Lung (tissue), 11 donors: ENCODE measurements at regions not wholly inside any gene's neighbourhood (a gene's known extent, or its start where the extent isn't known, plus 50 kb on each side); places are given as distances from the start of the nearest gene placed in this dataset.

Experiments used
- ATAC-seq: fragments of 200-7000 bp; cut with Tn5 transposase; one replicate; pipeline ENCODE4 v1.9.1; 2020; ENCODE audit warnings: moderate number of reproducible peaks; ENCODE audit not compliant: insufficient read depth, low FRiP score
- DNase-seq, 3 donors: peaks; one replicate each; pipeline ENCODE4 v3.0.0-alpha.2; 2013 to 2017
- H3K27ac ChIP-seq, 2 donors: one replicate each; pipeline ENCODE4 v1.5.1; 2013; ENCODE audit warnings: mild to moderate bottlenecking in 2 of 2, moderate library complexity in 2 of 2, control low read depth in 1 of 2, inconsistent platforms in 1 of 2, low read depth in 1 of 2, low read length in 1 of 2
- H3K27me3 ChIP-seq, 3 donors: one replicate each; pipeline ENCODE4 v1.5.1; 2013; ENCODE audit warnings: low read length in 2 of 3; ENCODE audit not compliant: control insufficient read depth in 3 of 3, insufficient read depth in 3 of 3
- H3K36me3 ChIP-seq, 4 donors: one replicate each; pipeline ENCODE4 v1.5.1; 2013; ENCODE audit warnings: low read length in 4 of 4, mild to moderate bottlenecking in 1 of 4, moderate library complexity in 1 of 4; ENCODE audit not compliant: control insufficient read depth in 4 of 4, insufficient read depth in 4 of 4
- H3K4me1 ChIP-seq, 5 donors: one replicate each; pipeline ENCODE4 v1.5.1; 2013; ENCODE audit warnings: low read length in 5 of 5, mild to moderate bottlenecking in 2 of 5, moderate library complexity in 1 of 5; ENCODE audit not compliant: control insufficient read depth in 5 of 5, insufficient read depth in 5 of 5
- H3K4me3 ChIP-seq: one replicate; pipeline ENCODE4 v1.5.1; 2013; ENCODE audit warnings: mild to moderate bottlenecking, control low read depth, moderate library complexity
- H3K9ac ChIP-seq, 2 donors: one replicate each; pipeline ENCODE4 v1.5.1; 2013; ENCODE audit warnings: low read length in 2 of 2, control low read depth in 1 of 2; ENCODE audit not compliant: insufficient read depth in 1 of 2
- H3K9me3 ChIP-seq, 4 donors: one replicate each; pipeline ENCODE4 v1.5.1; 2013; ENCODE audit warnings: low read length in 3 of 4, mild to moderate bottlenecking in 1 of 4, moderate library complexity in 1 of 4; ENCODE audit not compliant: control insufficient read depth in 4 of 4, insufficient read depth in 3 of 4
- WGBS, 2 donors: extraction: QIAGEN DNeasy Blood & Tissue Kit; methylation state at CpG; one replicate each; pipeline ENCODE4 v1.1.7; 2013; 5-methylcytosine and 5-hydroxymethylcytosine counted together
- TF ChIP-seq, protein P1 (sequence below): IDR thresholded peaks from 2 replicates; pipeline ENCODE4 v1.5.1; 2012; ENCODE audit warnings: mild to moderate bottlenecking; ENCODE audit errors: control extremely low read depth, extremely low read depth
- donor health status: control.
- donor health status: control.
- donor health status: Bipolar disorder and iron deficiency.
- donor health status: healthy.
- donor health status: DM: yes; HTN: yes; CAD: no.

DNA sequence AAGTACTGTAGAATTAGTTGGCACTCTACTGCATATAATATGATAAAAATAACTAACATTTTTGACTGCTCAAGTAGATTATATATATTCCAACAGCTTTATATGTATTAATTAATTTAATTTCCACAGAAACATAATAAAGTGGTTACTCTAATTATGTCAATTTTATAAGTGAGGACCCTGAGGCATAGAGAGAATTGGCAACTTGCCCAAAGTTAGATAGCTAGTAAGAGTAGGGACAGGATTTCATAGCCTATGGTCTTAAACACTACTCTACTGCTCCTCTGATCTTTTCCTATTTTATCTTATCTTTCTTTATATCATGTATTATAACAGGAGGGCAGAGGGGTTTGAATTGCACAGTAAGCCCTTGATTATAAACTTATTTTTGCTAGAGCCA lies 418.7 kb upstream of the SGO1 start:
- ATAC-seq (no peak), DNase-seq (peak in 1 of 3 donors; percentile 8)
- Histone ChIP-seq H3K27ac (no peak overlapping the region), H3K4me1 (no peaks in the 10 kb centered on the region), H3K27me3 (no peaks in the 10 kb centered on the region), H3K4me3 (no peak overlapping the region), H3K36me3 (no peaks in the 10 kb centered on the region), H3K9me3 (peaks cover 0 to 11% (median 8%) of the 10 kb centered on the region in 4 donors), H3K9ac (no peak overlapping the region)
- TF ChIP-seq, protein P1, sequence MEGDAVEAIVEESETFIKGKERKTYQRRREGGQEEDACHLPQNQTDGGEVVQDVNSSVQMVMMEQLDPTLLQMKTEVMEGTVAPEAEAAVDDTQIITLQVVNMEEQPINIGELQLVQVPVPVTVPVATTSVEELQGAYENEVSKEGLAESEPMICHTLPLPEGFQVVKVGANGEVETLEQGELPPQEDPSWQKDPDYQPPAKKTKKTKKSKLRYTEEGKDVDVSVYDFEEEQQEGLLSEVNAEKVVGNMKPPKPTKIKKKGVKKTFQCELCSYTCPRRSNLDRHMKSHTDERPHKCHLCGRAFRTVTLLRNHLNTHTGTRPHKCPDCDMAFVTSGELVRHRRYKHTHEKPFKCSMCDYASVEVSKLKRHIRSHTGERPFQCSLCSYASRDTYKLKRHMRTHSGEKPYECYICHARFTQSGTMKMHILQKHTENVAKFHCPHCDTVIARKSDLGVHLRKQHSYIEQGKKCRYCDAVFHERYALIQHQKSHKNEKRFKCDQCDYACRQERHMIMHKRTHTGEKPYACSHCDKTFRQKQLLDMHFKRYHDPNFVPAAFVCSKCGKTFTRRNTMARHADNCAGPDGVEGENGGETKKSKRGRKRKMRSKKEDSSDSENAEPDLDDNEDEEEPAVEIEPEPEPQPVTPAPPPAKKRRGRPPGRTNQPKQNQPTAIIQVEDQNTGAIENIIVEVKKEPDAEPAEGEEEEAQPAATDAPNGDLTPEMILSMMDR, result no peak

DNA sequence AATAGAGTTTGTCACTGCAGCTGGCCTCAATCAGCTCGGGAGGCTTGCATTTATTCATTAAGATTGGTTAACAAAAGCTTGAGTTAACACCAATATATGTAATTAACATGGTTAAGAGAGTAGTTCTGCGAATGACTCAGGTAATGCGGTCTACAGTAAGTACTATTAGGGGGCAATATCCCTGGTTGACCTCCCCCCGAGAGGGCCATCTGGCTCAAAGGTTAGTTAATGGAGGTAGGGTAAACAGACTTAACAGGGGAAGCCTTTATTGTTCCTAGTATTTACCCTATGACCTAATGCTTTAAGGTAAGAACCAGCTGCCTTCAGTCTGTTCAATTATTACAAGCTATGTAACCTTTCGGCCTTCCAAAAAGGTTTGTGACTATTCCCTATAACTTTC lies 403.3 kb upstream of the SGO1 start:
- H3K36me3 ChIP-seq, result no peaks in the 10 kb centered on the region
- H3K4me3 ChIP-seq, result no peak overlapping the region
- no peak for ATAC-seq
- H3K27ac ChIP-seq, result no peak overlapping the region
- no peak for DNase-seq
- TF ChIP-seq, protein P1, result no peak
- H3K4me1 ChIP-seq, result peaks cover 0 to 4% (median 0%) of the 10 kb centered on the region in 5 donors
- H3K9ac ChIP-seq, result no peak overlapping the region
- no peaks in the 10 kb centered on the region for H3K9me3 ChIP-seq
- no peaks in the 10 kb centered on the region for H3K27me3 ChIP-seq
- 88 to 90% methylated on average over 5 of the region's 5 CpGs for WGBS, 2 donors

DNA sequence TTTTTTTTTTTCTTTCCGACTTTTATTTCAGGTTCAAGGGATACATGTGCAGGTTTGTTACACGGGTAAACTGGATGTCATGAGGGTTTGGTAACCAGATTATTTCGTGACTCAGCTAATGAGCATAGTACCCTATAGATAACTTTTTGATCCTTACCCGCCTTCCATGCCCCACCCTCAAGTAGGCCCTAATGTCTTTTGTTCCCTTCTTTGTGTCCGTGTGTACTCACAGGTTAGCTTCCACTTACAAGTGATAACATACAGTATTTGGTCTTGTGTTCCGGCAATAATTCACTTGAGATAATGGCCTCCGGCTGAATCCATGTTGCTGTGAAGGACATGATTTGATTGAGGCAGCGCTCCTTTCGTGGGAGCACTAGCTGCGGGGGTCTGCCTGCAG lies 402.8 kb upstream of the SGO1 start:
- DNase-seq (no peak), ATAC-seq (no peak)
- Histone ChIP-seq H3K9ac (no peak overlapping the region), H3K4me1 (peaks cover 0 to 4% (median 0%) of the 10 kb centered on the region in 5 donors), H3K9me3 (no peaks in the 10 kb centered on the region), H3K27me3 (no peaks in the 10 kb centered on the region), H3K27ac (no peak overlapping the region), H3K36me3 (no peaks in the 10 kb centered on the region), H3K4me3 (no peak overlapping the region)
- WGBS, 2 donors, result 89 to 92% methylated on average over 10 of the region's 10 CpGs
- TF ChIP-seq, protein P1, result no peak

DNA sequence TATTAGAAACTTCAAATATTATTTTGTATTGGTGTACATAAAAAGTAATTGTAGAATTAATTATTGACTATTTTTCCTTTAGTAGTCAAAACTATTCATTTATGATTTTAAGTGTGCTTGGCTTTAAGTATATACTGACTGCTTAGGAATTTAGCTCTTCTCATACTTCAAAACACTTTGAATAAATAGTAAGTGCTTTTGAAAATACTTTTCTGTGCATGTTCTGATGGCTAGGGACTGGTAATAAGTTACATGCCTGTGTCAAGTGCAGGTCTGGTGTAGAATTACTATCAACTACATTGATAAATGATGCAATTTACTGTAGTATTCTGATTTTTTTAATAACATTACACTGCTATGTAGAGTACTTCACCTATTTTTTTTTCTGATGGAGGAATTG lies 397.6 kb upstream of the SGO1 start:
- H3K27me3 ChIP-seq, result no peaks in the 10 kb centered on the region
- no peak overlapping the region for H3K4me3 ChIP-seq
- peaks cover 0 to 4% (median 0%) of the 10 kb centered on the region in 5 donors for H3K4me1 ChIP-seq
- H3K9me3 ChIP-seq, result no peaks in the 10 kb centered on the region
- no peaks in the 10 kb centered on the region for H3K36me3 ChIP-seq
- H3K27ac ChIP-seq, result no peak overlapping the region
- no peak overlapping the region for H3K9ac ChIP-seq
- DNase-seq (peak in 1 of 3 donors; percentile 14), ATAC-seq (peak; percentile 57)
- TF ChIP-seq, protein P1, result no peak
